ENCODE measurements at regions not wholly inside any gene's neighbourhood (a gene's known extent, or its start where the extent isn't known, plus 50 kb on each side); places are given as distances from the start of the nearest gene placed in this dataset.

GRCh38 chr11:71075116-71075720, 177.2 kb downstream of the SHANK2 start:
- H3K9me3 ChIP-seq (ENCODE audit: control insufficient read depth, insufficient read depth, low read depth, low read length): no peaks in the 10 kb centered on the region
- no peak overlapping the region for H3K27ac ChIP-seq (ENCODE audit: extremely low read depth, low read depth, low read length)
- no peak overlapping the region for H3K4me3 ChIP-seq (ENCODE audit: low read depth, low read length)
- no peaks in the 10 kb centered on the region for H3K4me1 ChIP-seq (ENCODE audit: control insufficient read depth, insufficient read depth, low read length)
- ChIA-PET CTCF (no interaction called here), POLR2A (no interaction called here)
- no peaks in the 10 kb centered on the region for H3K36me3 ChIP-seq (ENCODE audit: control insufficient read depth in 2 of 2, insufficient read depth in 1 of 2, low read length in 2 of 2)
- TF ChIP-seq ZNF658 (tag by site-specific recombination; IDR thresholded peaks at IDR 0.05) (no peak), ZNF621 (tag by site-specific recombination; IDR thresholded peaks at IDR 0.05) (no peak), ZNF76 (tag by site-specific recombination; IDR thresholded peaks at IDR 0.05; ENCODE audit: borderline replicate concordance, low read depth) (no peak), KLF1 (tag by site-specific recombination; IDR thresholded peaks at IDR 0.05) (no peak), PATZ1 (tag by site-specific recombination; IDR thresholded peaks at IDR 0.05) (no peak), MYNN (tag by site-specific recombination; IDR thresholded peaks at IDR 0.05; ENCODE audit: borderline replicate concordance) (no peak), GLI2 (tag by site-specific recombination; IDR thresholded peaks at IDR 0.05; ENCODE audit: borderline replicate concordance, low read depth) (no peak), ZNF366 (tag by site-specific recombination; conservative IDR thresholded peaks at IDR 0.05) (no peak), ZNF202 (tag by site-specific recombination; IDR thresholded peaks at IDR 0.05; ENCODE audit: borderline replicate concordance) (no peak), ZNF792 (tag by site-specific recombination; IDR thresholded peaks at IDR 0.05) (no peak), SALL2 (tag by site-specific recombination; IDR thresholded peaks at IDR 0.05; ENCODE audit: borderline replicate concordance) (no peak), TRIM28 (IDR thresholded peaks at IDR 0.05; ENCODE audit: borderline replicate concordance, low read length) (no peak)

- H3K9me3 ChIP-seq (ENCODE audit: control insufficient read depth, insufficient read depth, low read depth, low read length): no peaks in the 10 kb centered on the region
- no peak for TF ChIP-seq ZBTB7A (tag by site-specific recombination; IDR thresholded peaks at IDR 0.05; ENCODE audit: low read depth)
- no peak for TF ChIP-seq ZNF416 (tag by site-specific recombination; IDR thresholded peaks at IDR 0.05)
- TF ChIP-seq ZNF580 (tag by site-specific recombination; IDR thresholded peaks at IDR 0.05): no peak
- no peak for TF ChIP-seq ZNF138 (tag by site-specific recombination; IDR thresholded peaks at IDR 0.05; ENCODE audit: borderline replicate concordance)
- TF ChIP-seq ZNF398 (tag by site-specific recombination; IDR thresholded peaks at IDR 0.05): no peak
- no peak for TF ChIP-seq ZNF214 (tag by site-specific recombination; IDR thresholded peaks at IDR 0.05; ENCODE audit: borderline replicate concordance)
- no peak for TF ChIP-seq ZBTB17 (tag by site-specific recombination; IDR thresholded peaks at IDR 0.05)
- TF ChIP-seq ZNF324 (tag by site-specific recombination; IDR thresholded peaks at IDR 0.05): no peak
- no peak for TF ChIP-seq ZNF404 (tag by site-specific recombination; IDR thresholded peaks at IDR 0.05)
- no peak for TF ChIP-seq ZNF23 (tag by site-specific recombination; IDR thresholded peaks at IDR 0.05; ENCODE audit: borderline replicate concordance)
- TF ChIP-seq ZNF335 (tag by site-specific recombination; conservative IDR thresholded peaks at IDR 0.05): no peak
- TF ChIP-seq OSR2 (tag by site-specific recombination; IDR thresholded peaks at IDR 0.05): no peak
- TF ChIP-seq ZFP3 (tag by site-specific recombination; IDR thresholded peaks at IDR 0.05; ENCODE audit: low read depth): no peak
- TF ChIP-seq ZNF544 (tag by site-specific recombination; IDR thresholded peaks at IDR 0.05): no peak
- TF ChIP-seq ZNF677 (tag by site-specific recombination; IDR thresholded peaks at IDR 0.05): no peak
- no peak for TF ChIP-seq PRDM1 (tag by site-specific recombination; IDR thresholded peaks at IDR 0.05)
- no peak for TF ChIP-seq ATF2 (tag by site-specific recombination; IDR thresholded peaks at IDR 0.05; ENCODE audit: low read depth)
- no peak for TF ChIP-seq ZNF114 (tag by site-specific recombination; IDR thresholded peaks at IDR 0.05)
- no peak for TF ChIP-seq ZNF792 (tag by site-specific recombination; IDR thresholded peaks at IDR 0.05)
- TF ChIP-seq ZNF658 (tag by site-specific recombination; IDR thresholded peaks at IDR 0.05): no peak
- H3K4me1 ChIP-seq (ENCODE audit: control insufficient read depth, insufficient read depth, low read length): no peaks in the 10 kb centered on the region
- ChIA-PET CTCF (no interaction called here), POLR2A (no interaction called here)
- no peak overlapping the region for H3K27ac ChIP-seq (ENCODE audit: extremely low read depth, low read depth, low read length)
- H3K4me3 ChIP-seq (ENCODE audit: low read depth, low read length): no peak overlapping the region
- no peaks in the 10 kb centered on the region for H3K36me3 ChIP-seq (ENCODE audit: control insufficient read depth in 2 of 2, insufficient read depth in 1 of 2, low read length in 2 of 2)
Measured at GRCh38 chr11:71071736-71072509, 180.5 kb downstream of the SHANK2 start.

Measured in HEK293 (cell line).